Heart right ventricle (tissue), 16 donors: ENCODE measurements at regions not wholly inside any gene's neighbourhood (a gene's known extent, or its start where the extent isn't known, plus 50 kb on each side); places are given as distances from the start of the nearest gene placed in this dataset.
"Not testable (repeated sequence)": the region's sequence is repeated elsewhere in the genome, so short reads cannot be mapped to it uniquely, and the experiment has no call there.

Experiments used
- ATAC-seq, 8 donors: fragments of 200-7000 bp; cut with Tn5 transposase; one replicate each; pipeline ENCODE4 v1.9.1; 2020; ENCODE audit warnings: mild to moderate bottlenecking in 8 of 8, moderate library complexity in 8 of 8, moderate number of reproducible peaks in 1 of 8
- DNase-seq, 2 donors: peaks; one replicate each; pipeline ENCODE4 v3.0.0-alpha.2; 2020
- H3K27ac ChIP-seq, 10 donors: fragments of 200-600 bp; sonication (generic) in 2 of 10; one replicate each; pipeline versions ENCODE4 v1.5.0 to v1.8.0; 2020 to 2022; ENCODE audit warnings: mild to moderate bottlenecking in 3 of 10
- H3K27me3 ChIP-seq, 7 donors: fragments of 200-600 bp; one replicate each; pipeline ENCODE4 v1.8.0; 2021 to 2022; ENCODE audit warnings: mild to moderate bottlenecking in 2 of 7
- H3K36me3 ChIP-seq, 9 donors: fragments of 200-600 bp; sonication (generic) in 1 of 9; one replicate each; pipeline versions ENCODE4 v1.5.0 to v1.8.0; 2020 to 2022; ENCODE audit warnings: mild to moderate bottlenecking in 2 of 9
- H3K4me1 ChIP-seq, 9 donors: fragments of 200-600 bp; sonication (generic) in 1 of 9; one replicate each; pipeline versions ENCODE4 v1.5.0 to v1.8.0; 2020 to 2022; ENCODE audit warnings: mild to moderate bottlenecking in 4 of 9
- H3K4me3 ChIP-seq, 10 donors: fragments of 200-600 bp; sonication (generic) in 2 of 10; one replicate each; pipeline versions ENCODE4 v1.5.0 to v1.8.0; 2020 to 2022; ENCODE audit warnings: mild to moderate bottlenecking in 7 of 10, moderate library complexity in 2 of 10
- H3K9me3 ChIP-seq, 11 donors: fragments of 200-600 bp in 10 of 11; sonication (generic) in 2 of 11; one replicate each; pipeline versions ENCODE4 v1.5.0 to v1.8.0; 2013 to 2022; ENCODE audit warnings: mild to moderate bottlenecking in 2 of 11, control low read depth in 1 of 11, moderate library complexity in 1 of 11
- CTCF ChIP-seq, 9 donors: fragments of 200-600 bp; sonication (generic) in 2 of 9; IDR thresholded peaks; one replicate each; pipeline versions ENCODE4 v1.5.0 to v1.8.0; 2021 to 2022; ENCODE audit warnings: antibody characterized with exemption in 9 of 9, mild to moderate bottlenecking in 5 of 9, moderate library complexity in 1 of 9
- WGBS, 2 donors: extraction: QIAGEN DNeasy Blood & Tissue Kit; methylation state at CpG; one replicate each; pipeline ENCODE4 v1.1.7; 2013; ENCODE audit warnings: inconsistent platforms in 1 of 2; 5-methylcytosine and 5-hydroxymethylcytosine counted together
- intact Hi-C, 10 donors: fragments of 100-400 bp; cut with DNase I; formaldehyde crosslinking; loops; one replicate each; pipeline versions ENCODE4 v1.11.1 to v1.14.2; 2022
- donor health status: Arrhythmogenic right ventricular cardiomyopathy.
- donor health status: ischemic (EF 13 %, LVEDD 7.1; RV severe dilation, severe dysfunction).
- donor health status: healthy with polysubstance abuse.
- donor health status: DM: no; HTN: yes; CAD: no.
- donor health status: DM: no; HTN: no; CAD: no.
- donor health status: ischemic (EF 25% LVEDD 6.9; RV normal size, moderate dysfunction).
- donor health status: ischemic (EF 25% LVEDD 5.7; RV mildly dilated, moderate dysfunction).
- donor health status: healthy.
- donor health status: DM: yes; HTN: yes; CAD: no.
- donor health status: Ischemic cardiomyopathy.
- donor health status: ischemic (EF 35%, LVEDD 5.7; RV mildly dilated, moderate dysfunction).
- donor health status: nonischemic (EF 11% LVEDD 7.7; RV severe dilation, severe dysfunction).
- donor health status: DM: yes; HTN: yes; CAD: no.
- donor health status: PGD.
- donor health status: ischemic (EF 29% LVEDD 5.4; RV normal size, mild dysfunction).
- donor health status: nonischemic (EF 23%, LVEDD 6.1; RV moderate dilation, normal function).

GRCh38 chr6:120278689-120279396, 929.3 kb upstream of the MAN1A1 start:
- Histone ChIP-seq H3K27me3 (no peaks in the 10 kb centered on the region), H3K4me3 (no peak overlapping the region), H3K4me1 (no peaks in the 10 kb centered on the region), H3K9me3 (no peaks in the 10 kb centered on the region), H3K36me3 (no peaks in the 10 kb centered on the region), H3K27ac (no peak overlapping the region)
- WGBS, 2 donors = 56 to 59% methylated on average over 2 of the region's 2 CpGs
- DNase-seq = no peak
- no peak for ATAC-seq
- intact Hi-C loops = no loop called here
- TF ChIP-seq CTCF (IDR thresholded peaks at IDR 0.05) = no peak

DNA sequence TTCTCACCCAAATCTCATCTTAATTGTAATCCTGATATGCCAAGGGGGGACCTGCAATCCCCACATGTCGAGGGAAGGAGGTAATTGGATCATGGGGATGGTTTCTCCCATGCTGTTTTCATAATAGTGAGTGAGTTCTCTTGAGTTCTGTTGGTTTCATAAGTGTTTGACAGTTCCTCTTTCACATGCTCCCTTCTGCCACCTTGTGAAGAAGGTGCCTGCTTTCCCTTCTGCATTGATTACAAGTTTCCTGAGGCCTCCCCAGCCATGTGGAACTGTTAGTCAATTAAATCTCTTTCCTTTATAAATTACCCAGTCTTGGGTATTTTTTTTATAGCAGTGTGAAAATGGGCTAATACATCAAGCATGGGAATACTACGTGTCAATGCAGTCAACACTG, 925.0 kb upstream of the MAN1A1 start:
- WGBS, 2 donors = 74 to 76% methylated on average over 2 of the region's 2 CpGs
- intact Hi-C loops = no loop called here
- H3K36me3 ChIP-seq = no peaks in the 10 kb centered on the region
- no peak for ATAC-seq
- no peak for TF ChIP-seq CTCF (IDR thresholded peaks at IDR 0.05)
- no peak for DNase-seq
- no peak overlapping the region for H3K4me3 ChIP-seq
- peaks cover 0 to 8% (median 0%) of the 10 kb centered on the region in 11 donors for H3K9me3 ChIP-seq
- H3K4me1 ChIP-seq = no peaks in the 10 kb centered on the region
- H3K27ac ChIP-seq = no peak overlapping the region
- H3K27me3 ChIP-seq = no peaks in the 10 kb centered on the region

DNA sequence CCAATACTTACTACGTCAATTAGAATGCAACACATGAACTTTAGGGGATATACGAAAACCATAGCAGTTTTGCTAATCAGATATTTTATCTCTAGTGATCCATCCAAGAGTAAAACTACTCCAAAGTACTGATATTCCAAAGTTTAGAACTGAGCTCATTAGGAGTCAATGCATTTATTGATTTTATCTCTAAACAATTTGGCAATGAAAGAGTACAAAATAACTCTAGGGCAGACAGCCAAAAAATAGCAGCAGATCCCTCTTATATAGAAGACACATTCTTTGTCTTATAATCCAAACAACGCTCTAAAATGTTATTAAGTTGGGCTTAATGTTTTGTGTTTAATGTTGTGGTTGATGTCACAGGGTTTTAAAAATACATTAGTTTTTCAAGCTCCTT, 923.9 kb upstream of the MAN1A1 start:
- TF ChIP-seq CTCF (IDR thresholded peaks at IDR 0.05) = no peak
- Histone ChIP-seq H3K27me3 (no peaks in the 10 kb centered on the region), H3K36me3 (no peaks in the 10 kb centered on the region), H3K27ac (no peak overlapping the region), H3K9me3 (peaks cover 0 to 10% (median 0%) of the 10 kb centered on the region in 11 donors), H3K4me1 (no peaks in the 10 kb centered on the region), H3K4me3 (no peak overlapping the region)
- intact Hi-C loops = no loop called here
- no peak for DNase-seq
- ATAC-seq = no peak
- 75 to 80% methylated on average over 3 of the region's 3 CpGs for WGBS, 2 donors

- Histone ChIP-seq H3K27ac (no peak overlapping the region), H3K9me3 (peaks cover 0 to 11% (median 0%) of the 10 kb centered on the region in 11 donors), H3K4me1 (no peaks in the 10 kb centered on the region), H3K4me3 (no peak overlapping the region), H3K27me3 (no peaks in the 10 kb centered on the region), H3K36me3 (no peaks in the 10 kb centered on the region)
- ATAC-seq (no peak), DNase-seq (no peak)
- intact Hi-C loops = no loop called here
- no peak for TF ChIP-seq CTCF (IDR thresholded peaks at IDR 0.05)
Observed at GRCh38 chr6:120272038-120272437, 922.5 kb upstream of the MAN1A1 start.

DNA sequence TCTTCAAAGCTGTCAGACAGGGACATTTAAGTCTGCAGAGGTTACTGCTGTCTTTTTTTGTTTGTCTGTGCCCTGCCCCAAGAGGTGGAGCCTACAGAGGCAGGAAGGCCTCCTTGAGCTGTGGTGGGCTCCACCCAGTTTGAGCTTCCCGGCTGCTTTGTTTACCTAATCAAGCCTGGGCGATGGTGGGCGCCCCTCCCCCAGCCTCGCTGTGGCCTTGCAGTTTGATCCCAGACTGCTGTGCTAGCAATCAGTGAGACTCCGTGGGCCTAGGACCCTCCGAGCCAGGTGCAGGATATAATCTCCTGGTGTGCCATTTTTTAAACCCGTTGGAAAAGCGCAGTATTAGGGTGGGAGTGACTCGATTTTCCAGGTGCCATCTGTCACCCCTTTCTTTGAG, 918.7 kb upstream of the MAN1A1 start:
- H3K4me3 ChIP-seq, H3K36me3 ChIP-seq, H3K4me1 ChIP-seq, DNase-seq, H3K27ac ChIP-seq, H3K27me3 ChIP-seq, intact Hi-C loops, ATAC-seq: not testable (repeated sequence)
- peaks cover 0 to 11% (median 0%) of the 10 kb centered on the region in 11 donors for H3K9me3 ChIP-seq
- 80 to 87% methylated on average over 7 to 8 of the region's 9 CpGs for WGBS, 2 donors
